AG04449 (cell line): ENCODE measurements at regions not wholly inside any gene's neighbourhood (a gene's known extent, or its start where the extent isn't known, plus 50 kb on each side); places are given as distances from the start of the nearest gene placed in this dataset.

ENCODE experiments used
- CTCF ChIA-PET: fragments of 350-600 bp; formaldehyde crosslinking; extraction: SDS; loops from one replicate; lab custom pipeline; 2021; ENCODE audit warnings: antibody characterized with exemption; lab: Yijun Ruan, JAX
- POLR2A ChIA-PET: fragments of 400-600, 350-600 bp; formaldehyde crosslinking; extraction: SDS; loops from one replicate; lab custom pipeline; 2020; ENCODE audit warnings: antibody characterized with exemption, inconsistent platforms; lab: Yijun Ruan, JAX
- DNase-seq: peaks from one replicate; pipeline ENCODE4 v3.0.0-alpha.2; 2010; ENCODE audit warnings: low read depth, low spot score
- H3K4me3 ChIP-seq: 2 replicates; pipeline ENCODE4 v1.5.1; 2011; ENCODE audit warnings: low read depth, mild to moderate bottlenecking, control low read depth, low read length
- TF ChIP-seq, protein P1 (sequence below): IDR thresholded peaks from one replicate; pipeline ENCODE4 v1.5.1; 2011; ENCODE audit warnings: mild to moderate bottlenecking, moderate library complexity, low read length, control low read depth, inconsistent platforms; ENCODE audit not compliant: insufficient read depth; ENCODE audit errors: missing control alignments

DNA sequence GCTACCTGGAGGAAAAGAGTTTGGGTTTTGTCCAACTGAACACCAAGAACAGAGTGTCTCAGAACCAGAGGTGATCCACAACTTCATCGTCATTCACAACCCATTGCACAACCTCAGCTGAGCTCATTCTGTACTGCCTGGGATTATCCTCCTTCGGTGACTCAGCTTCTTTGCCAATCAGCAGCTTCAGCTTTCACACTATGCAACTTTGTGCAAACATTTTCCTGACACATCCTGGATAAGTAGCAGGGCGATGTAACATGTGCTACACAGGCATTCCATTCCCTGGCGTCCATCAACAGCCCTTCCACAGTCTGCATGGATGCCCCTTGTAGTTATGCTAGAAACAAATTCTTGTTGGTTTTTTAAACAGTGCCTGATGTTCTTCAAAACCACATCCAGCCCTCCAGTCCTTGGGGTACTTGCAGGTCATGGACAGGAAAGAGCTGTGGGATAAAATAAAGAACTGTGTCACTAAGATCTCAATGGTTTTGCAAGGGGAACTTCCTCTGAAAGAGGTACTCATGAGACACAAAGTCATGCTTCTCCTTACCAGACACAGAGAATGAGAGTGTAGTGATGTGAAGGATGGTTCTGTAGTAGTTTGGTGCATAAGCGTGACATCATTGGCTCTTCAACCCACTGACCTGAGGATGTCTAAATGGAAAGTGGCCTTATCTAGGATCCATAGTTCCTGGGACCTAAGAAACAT, 478.5 kb downstream of the KIF20B start:
- DNase-seq = peak; percentile 45
- TF ChIP-seq, protein P1, sequence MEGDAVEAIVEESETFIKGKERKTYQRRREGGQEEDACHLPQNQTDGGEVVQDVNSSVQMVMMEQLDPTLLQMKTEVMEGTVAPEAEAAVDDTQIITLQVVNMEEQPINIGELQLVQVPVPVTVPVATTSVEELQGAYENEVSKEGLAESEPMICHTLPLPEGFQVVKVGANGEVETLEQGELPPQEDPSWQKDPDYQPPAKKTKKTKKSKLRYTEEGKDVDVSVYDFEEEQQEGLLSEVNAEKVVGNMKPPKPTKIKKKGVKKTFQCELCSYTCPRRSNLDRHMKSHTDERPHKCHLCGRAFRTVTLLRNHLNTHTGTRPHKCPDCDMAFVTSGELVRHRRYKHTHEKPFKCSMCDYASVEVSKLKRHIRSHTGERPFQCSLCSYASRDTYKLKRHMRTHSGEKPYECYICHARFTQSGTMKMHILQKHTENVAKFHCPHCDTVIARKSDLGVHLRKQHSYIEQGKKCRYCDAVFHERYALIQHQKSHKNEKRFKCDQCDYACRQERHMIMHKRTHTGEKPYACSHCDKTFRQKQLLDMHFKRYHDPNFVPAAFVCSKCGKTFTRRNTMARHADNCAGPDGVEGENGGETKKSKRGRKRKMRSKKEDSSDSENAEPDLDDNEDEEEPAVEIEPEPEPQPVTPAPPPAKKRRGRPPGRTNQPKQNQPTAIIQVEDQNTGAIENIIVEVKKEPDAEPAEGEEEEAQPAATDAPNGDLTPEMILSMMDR = no peak
- ChIA-PET CTCF (no interaction called here), POLR2A (interaction anchor here (0.6 kb wide), 1 partner anchor 12 kb away, joined by 3 read pairs; no protein-coding TSS in a partner anchor)
- H3K4me3 ChIP-seq = no peak overlapping the region

DNA sequence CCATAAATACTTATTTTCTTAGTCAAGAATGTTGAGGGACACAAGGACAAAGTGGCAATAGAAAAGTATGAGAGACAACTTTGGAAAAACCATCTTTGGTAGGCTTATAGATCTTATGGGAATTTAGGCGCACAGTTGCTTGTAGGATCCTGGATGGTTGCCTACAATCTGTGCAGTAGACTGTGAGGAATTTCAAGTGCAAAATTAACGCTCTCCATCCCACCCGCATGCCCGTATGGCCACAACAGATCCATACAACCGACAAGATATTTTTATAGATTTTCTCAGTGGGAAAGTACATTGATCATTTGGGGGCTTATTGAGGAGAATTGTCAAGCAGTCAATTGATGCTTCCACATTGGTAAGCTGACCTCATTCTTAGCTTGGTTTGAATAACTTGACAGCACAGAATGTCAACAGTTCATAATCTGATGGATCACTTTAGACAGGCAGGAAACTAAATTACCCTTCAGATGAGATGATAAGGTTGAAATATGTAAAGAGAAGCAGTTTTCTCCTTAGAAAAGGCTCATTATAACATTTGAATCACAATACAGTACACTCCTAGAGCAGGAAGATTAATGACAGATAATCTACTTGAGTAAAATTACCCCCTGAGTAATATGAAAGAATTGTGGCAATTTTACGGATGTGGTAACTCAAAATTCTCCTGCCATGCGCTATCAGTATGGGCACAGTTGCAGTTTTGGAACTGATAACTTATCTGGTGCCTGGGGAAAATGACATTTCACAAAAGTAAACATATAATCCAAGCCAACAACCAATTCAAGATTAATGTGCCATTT, 479.7 kb downstream of the KIF20B start:
- ChIA-PET POLR2A (no interaction called here), CTCF (no interaction called here)
- no peak overlapping the region for H3K4me3 ChIP-seq
- TF ChIP-seq, protein P1 = no peak
- DNase-seq = no peak

DNA sequence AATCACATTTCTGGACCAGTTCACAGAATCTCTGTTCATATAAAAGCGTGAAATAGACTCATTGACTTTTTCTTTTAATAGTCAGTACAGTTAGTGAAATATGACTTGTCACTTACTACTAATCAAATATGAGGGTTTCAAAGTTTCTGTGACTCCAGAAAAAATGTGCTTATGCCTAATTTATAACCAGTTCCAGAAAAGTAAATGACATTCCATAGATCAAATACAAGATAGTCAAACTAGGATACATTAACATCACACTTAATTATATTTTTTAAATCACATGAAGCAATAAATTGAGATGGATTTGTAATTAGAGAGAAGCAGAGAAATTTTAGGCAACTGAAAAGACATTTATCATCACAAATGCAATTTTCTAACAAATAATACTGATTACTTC, 491.4 kb downstream of the KIF20B start:
- no peak overlapping the region for H3K4me3 ChIP-seq
- DNase-seq = no peak
- ChIA-PET POLR2A (no interaction called here), CTCF (no interaction called here)
- TF ChIP-seq, protein P1 = no peak

DNA sequence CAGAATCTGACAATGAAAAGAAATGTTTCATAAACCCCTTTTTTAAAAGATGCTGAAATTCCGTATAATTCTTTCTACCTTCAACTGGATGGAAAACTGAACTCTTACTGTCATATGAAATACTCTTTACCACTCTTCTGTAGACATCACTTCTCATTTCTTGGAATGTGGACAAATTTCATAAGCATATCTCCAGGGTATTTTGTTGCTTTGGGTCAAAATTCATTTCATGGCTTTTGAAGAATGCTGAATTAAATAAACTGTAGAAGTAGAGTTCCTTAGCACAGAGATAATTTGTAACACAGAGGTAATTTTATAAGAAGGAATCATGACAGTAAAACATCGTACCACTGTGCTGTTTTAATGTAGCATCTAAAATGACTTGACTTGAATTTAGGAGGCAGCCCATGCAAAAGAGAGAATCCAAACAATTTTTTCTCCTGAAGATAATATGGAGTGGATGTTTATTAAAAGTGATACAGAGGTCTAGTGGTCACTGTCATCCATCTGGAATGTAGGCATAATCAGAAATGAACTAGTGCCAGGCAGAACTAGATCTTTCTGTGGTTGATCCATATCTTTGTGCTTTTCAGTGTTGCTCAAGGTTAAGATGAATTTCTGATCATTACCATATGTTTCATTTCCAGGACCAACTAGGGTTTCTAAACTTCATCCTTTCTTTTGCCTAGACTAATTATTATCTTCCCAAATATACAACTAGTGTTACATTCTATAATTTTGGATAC, 492.0 kb downstream of the KIF20B start:
- TF ChIP-seq, protein P1 = no peak
- no peak overlapping the region for H3K4me3 ChIP-seq
- ChIA-PET POLR2A (no interaction called here), CTCF (no interaction called here)
- DNase-seq = peak; percentile 38

DNA sequence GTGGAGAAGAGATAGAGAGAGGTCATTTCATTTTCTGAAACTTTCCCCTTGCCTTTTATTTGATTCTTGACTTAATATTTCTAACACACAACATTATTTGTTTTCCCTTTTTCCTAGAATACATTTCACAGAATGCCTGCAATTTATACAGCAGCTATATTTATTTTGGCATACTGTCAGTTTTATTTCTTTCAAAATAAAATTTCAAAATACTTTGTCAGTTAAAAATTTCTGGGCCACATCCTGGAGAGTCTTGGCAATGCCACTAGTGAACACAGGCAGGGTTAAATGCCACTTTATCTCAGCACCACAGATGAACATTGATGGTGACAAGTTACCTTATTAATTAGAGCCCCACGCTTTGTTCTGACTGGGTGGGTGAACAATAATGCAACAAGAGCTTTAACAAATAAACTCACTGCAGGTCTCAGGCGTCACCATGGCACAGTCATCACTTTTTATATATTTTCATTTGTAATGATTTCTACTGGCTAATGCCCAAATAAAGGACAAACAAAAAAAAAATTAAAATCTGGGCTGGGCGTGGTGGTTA, 494.0 kb downstream of the KIF20B start:
- no peak for DNase-seq
- ChIA-PET CTCF (no interaction called here), POLR2A (no interaction called here)
- TF ChIP-seq, protein P1 = no peak
- H3K4me3 ChIP-seq = no peak overlapping the region
